Cerebellar nuclear complex (tissue), 1 donor: ENCODE measurements at regions not wholly inside any gene's neighbourhood (a gene's known extent, or its start where the extent isn't known, plus 50 kb on each side); places are given as distances from the start of the nearest gene placed in this dataset.

Source experiments
- DNase-seq, 2 experiments: peaks; one replicate each; lab custom pipeline; 2025; lab: John Stamatoyannopoulos, UW

- DNase-seq, result no peak
These were observed 382.0 kb downstream of the GXYLT1 start for GRCh38 chr12:41762691-41763090.

GRCh38 chr12:41745593-41745992 is 399.1 kb downstream of the GXYLT1 start:
- no peak for DNase-seq

- DNase-seq, result no peak
These were observed 400.8 kb downstream of the GXYLT1 start for GRCh38 chr12:41743835-41744234.

GRCh38 chr12:41739066-41739465 is 405.6 kb downstream of the GXYLT1 start:
- no peak for DNase-seq

- no peak for DNase-seq
These were observed 407.3 kb downstream of the GXYLT1 start for GRCh38 chr12:41737423-41737822.

GRCh38 chr12:41736436-41736835 is 408.2 kb downstream of the GXYLT1 start:
- no peak for DNase-seq

- DNase-seq, result no peak
These were observed 413.0 kb downstream of the GXYLT1 start for GRCh38 chr12:41731691-41732090.

- DNase-seq, result no peak
These were observed 413.6 kb downstream of the GXYLT1 start for GRCh38 chr12:41731061-41731460.

GRCh38 chr12:41724216-41724615 is 420.5 kb downstream of the GXYLT1 start:
- no peak for DNase-seq

GRCh38 chr12:41719214-41719613 is 425.5 kb downstream of the GXYLT1 start:
- no peak for DNase-seq

- DNase-seq, result no peak
These were observed 429.4 kb downstream of the GXYLT1 start for GRCh38 chr12:41715256-41715655.

GRCh38 chr12:41709463-41710285 is 435.0 kb downstream of the GXYLT1 start:
- DNase-seq, result no peak

GRCh38 chr12:41709012-41709411 is 435.7 kb downstream of the GXYLT1 start:
- no peak for DNase-seq

- DNase-seq, result no peak
These were observed 438.3 kb downstream of the GXYLT1 start for GRCh38 chr12:41706376-41706775.

GRCh38 chr12:41701943-41702601 is 442.6 kb downstream of the GXYLT1 start:
- DNase-seq, result no peak

GRCh38 chr12:41700940-41701339 is 443.7 kb downstream of the GXYLT1 start:
- no peak for DNase-seq

GRCh38 chr12:41699658-41700057 is 445.0 kb downstream of the GXYLT1 start:
- no peak for DNase-seq

- DNase-seq, result no peak
These were observed 447.5 kb downstream of the GXYLT1 start for GRCh38 chr12:41697161-41697560.

GRCh38 chr12:41684997-41685396 is 459.7 kb downstream of the GXYLT1 start:
- no peak for DNase-seq

- DNase-seq, result no peak
These were observed 461.0 kb downstream of the GXYLT1 start for GRCh38 chr12:41683513-41684240.

- no peak for DNase-seq
These were observed 461.7 kb downstream of the GXYLT1 start for GRCh38 chr12:41683023-41683422.

GRCh38 chr12:41681898-41682297 is 462.8 kb downstream of the GXYLT1 start:
- no peak for DNase-seq

- DNase-seq, result no peak
These were observed 464.5 kb downstream of the GXYLT1 start for GRCh38 chr12:41680155-41680554.
